HepG2 (cell line): ENCODE measurements at regions not wholly inside any gene's neighbourhood (a gene's known extent, or its start where the extent isn't known, plus 50 kb on each side); places are given as distances from the start of the nearest gene placed in this dataset.

Experiments
- ATAC-seq: fragments of 200-7000 bp; cut with Tn5 transposase; 3 replicates; pipeline ENCODE4 v1.9.1; 2020; ENCODE audit warnings: mild to moderate bottlenecking, moderate library complexity
- BruUV-seq: library from RNA; stranded (reverse); fragments of 400-500 nt; replicated peaks from 2 replicates; lab custom pipeline; 2021; lab: Mats Ljungman, UMichigan
- CTCF ChIA-PET: fragments of 300-600 bp; formaldehyde crosslinking; extraction: SDS; loops from one replicate; lab custom pipeline; 2021; ENCODE audit warnings: low total read pairs, inconsistent platforms, low intra/inter-chr PET ratio; lab: Yijun Ruan, JAX
- POLR2A ChIA-PET: fragments of 350-600 bp; sonication (Branson Sonifier 250); formaldehyde crosslinking; loops from one replicate; lab custom pipeline; 2020; ENCODE audit warnings: antibody characterized with exemption, inconsistent platforms; lab: Yijun Ruan, JAX
- DNase-seq: peaks from one replicate; pipeline ENCODE4 v3.0.0-alpha.2; 2015; ENCODE audit warnings: low spot score
- FAIRE-seq: peaks from 3 replicates; lab custom pipeline; 2011; peaks lifted over from hg19 to GRCh38; lab: Jason Lieb, UNC
- H2AFZ ChIP-seq: one replicate; pipeline ENCODE4 v1.6.1; 2011; ENCODE audit warnings: low read length, inconsistent platforms
- H3K27ac ChIP-seq: fragments of 300-600 bp; 3 replicates; pipeline ENCODE4 v1.8.0; 2011; ENCODE audit warnings: mixed run types, mild to moderate bottlenecking, mixed read lengths, low read length, inconsistent platforms; ENCODE audit not compliant: insufficient read depth; ENCODE audit errors: extremely low read length
- H3K27me3 ChIP-seq, 2 experiments: fragments of 200-600 bp in 1 of 2; 2 replicates in 1 of 2; 3 replicates in 1 of 2; pipeline versions ENCODE4 v1.6.0 to v1.8.0; 2011; ENCODE audit warnings: low read length in 2 of 2, mild to moderate bottlenecking in 2 of 2, moderate library complexity in 2 of 2, inconsistent platforms in 1 of 2; ENCODE audit not compliant: insufficient read depth in 2 of 2, control insufficient read depth in 1 of 2
- H3K36me3 ChIP-seq, 2 experiments: fragments of 200-600 bp in 1 of 2; replicated peaks in 1 of 2; 2 replicates in 1 of 2; 3 replicates in 1 of 2; pipeline versions ENCODE4 v1.5.1 to v1.8.0; 2011; ENCODE audit warnings: low read length in 2 of 2, inconsistent platforms in 1 of 2; ENCODE audit not compliant: insufficient read depth in 2 of 2, control insufficient read depth in 1 of 2
- H3K4me1 ChIP-seq: 2 replicates; pipeline ENCODE4 v1.5.1; 2012; ENCODE audit warnings: low read length, inconsistent platforms; ENCODE audit not compliant: insufficient read depth
- H3K4me2 ChIP-seq: 2 replicates; pipeline ENCODE4 v1.6.0; 2011; ENCODE audit warnings: low read depth, low read length, inconsistent platforms
- H3K4me3 ChIP-seq, 3 experiments: fragments of 200-600 bp in 1 of 3; sonication (generic), shearing (Covaris generic) in 1 of 3; replicated peaks in 1 of 3; 2 replicates each; pipeline ENCODE4 v1.5.1; 2011 to 2016; ENCODE audit warnings: low read length in 3 of 3, inconsistent platforms in 2 of 3, low read depth in 2 of 3, mild to moderate bottlenecking in 2 of 3, control low read depth in 1 of 3, mixed read lengths in 1 of 3; ENCODE audit not compliant: insufficient read depth in 1 of 3
- H3K79me2 ChIP-seq: one replicate; pipeline ENCODE4 v1.6.1; 2011; ENCODE audit warnings: low read length, inconsistent platforms; ENCODE audit not compliant: insufficient read depth
- H3K9ac ChIP-seq: 2 replicates; pipeline ENCODE4 v1.6.0; 2011; ENCODE audit warnings: mild to moderate bottlenecking, low read depth, low read length, inconsistent platforms; ENCODE audit not compliant: insufficient read depth
- H3K9me3 ChIP-seq: 2 replicates; pipeline ENCODE4 v1.5.1; 2012; ENCODE audit warnings: mild to moderate bottlenecking, low read length
- H4K20me1 ChIP-seq: 2 replicates; pipeline ENCODE4 v1.6.0; 2011; ENCODE audit warnings: inconsistent platforms, mild to moderate bottlenecking, low read length, moderate library complexity; ENCODE audit not compliant: insufficient read depth
- AHDC1 ChIP-seq: sonication (generic); formaldehyde crosslinking; IDR thresholded peaks from 2 replicates; pipeline ENCODE4 v1.5.1; 2020; ENCODE audit warnings: mild to moderate bottlenecking, missing genetic modification reagents, borderline replicate concordance
- EP300 ChIP-seq, 3 experiments: sonication (generic) in 1 of 3; formaldehyde crosslinking in 1 of 3; IDR thresholded peaks; 2 replicates each; pipeline versions ENCODE4 v1.5.1 to v1.6.1; 2011 to 2020; ENCODE audit warnings: low read depth in 2 of 3, low read length in 2 of 3, borderline replicate concordance in 1 of 3, improper control_type of control experiment in 1 of 3, mild to moderate bottlenecking in 1 of 3, missing genetic modification reagents in 1 of 3, moderate library complexity in 1 of 3
- GMEB2 ChIP-seq: IDR thresholded peaks from 2 replicates; pipeline ENCODE4 v1.6.1; 2016; ENCODE audit warnings: missing biosample characterization, missing genetic modification reagents, low read depth
- MBD4 ChIP-seq: IDR thresholded peaks from 2 replicates; pipeline ENCODE4 v1.6.1; 2012; ENCODE audit warnings: low read length, inconsistent platforms, borderline replicate concordance
- SMAD9 ChIP-seq: sonication (generic); formaldehyde crosslinking; IDR thresholded peaks from 2 replicates; pipeline ENCODE4 v1.5.1; 2020; ENCODE audit warnings: mild to moderate bottlenecking, missing genetic modification reagents
- SSRP1 ChIP-seq: IDR thresholded peaks from 2 replicates; pipeline ENCODE4 v1.6.1; 2016; ENCODE audit warnings: control low read depth
- ZNF746 ChIP-seq: sonication (generic); formaldehyde crosslinking; IDR thresholded peaks from 2 replicates; pipeline ENCODE4 v1.8.0; 2022; ENCODE audit warnings: mild to moderate bottlenecking, missing genetic modification reagents
- WGBS: methylation state at CpG from one replicate; pipeline ENCODE4 v1.1.6; 2017; ENCODE audit warnings: low lambda C conversion rate; 5-methylcytosine and 5-hydroxymethylcytosine counted together
- in situ Hi-C: cut with HindIII; loops from 2 replicates; pipeline ENCODE4 v1.10.0; 2017; ENCODE audit warnings: low pct_unique_long_range_greater_than_20kb; ENCODE audit not compliant: extremely low pct_ligation_motif_present
- intact Hi-C: fragments of 100-400 bp; cut with micrococcal nuclease; formaldehyde crosslinking; loops from one replicate; pipeline ENCODE4 v1.10.0; 2022; ENCODE audit not compliant: unreplicated experiment

- no peaks in the 10 kb centered on the region for H3K27me3 ChIP-seq
- no peak overlapping the region for H3K27ac ChIP-seq
- intact Hi-C loops = no loop called here
- no peak for ATAC-seq
- FAIRE-seq = no peak
- H3K4me3 ChIP-seq = no peak overlapping the region
- H3K9ac ChIP-seq = no peak overlapping the region
- CTCF ChIA-PET = no interaction called here
- BruUV-seq = no TSS peak
- no peak overlapping the region for H3K4me2 ChIP-seq
- no peaks in the 10 kb centered on the region for H4K20me1 ChIP-seq
- H2AFZ ChIP-seq = no peak overlapping the region
- DNase-seq = no peak
- H3K79me2 ChIP-seq = no peaks in the 10 kb centered on the region
- no peaks in the 10 kb centered on the region for H3K4me1 ChIP-seq
- no peaks in the 10 kb centered on the region for H3K9me3 ChIP-seq
- in situ Hi-C loops = no loop called here
- H3K36me3 ChIP-seq = no peaks in the 10 kb centered on the region
- no peak for TF ChIP-seq GMEB2
- no peak for TF ChIP-seq ZNF746 (CRISPR knock-in tag)
- TF ChIP-seq AHDC1 (CRISPR knock-in tag) = no peak
- TF ChIP-seq SSRP1 = no peak
- TF ChIP-seq EP300 (IDR thresholded peaks at IDR 0.05; ENCODE audit: low read depth in 2 of 2, low read length in 2 of 2) = no peak
- no peak for TF ChIP-seq EP300 (CRISPR knock-in tag; IDR thresholded peaks at IDR 0.05; ENCODE audit: borderline replicate concordance)
- no peak for TF ChIP-seq SMAD9 (CRISPR knock-in tag)
- TF ChIP-seq MBD4 = no peak
- TF ChIP-seq, all 625 proteins: peak for 0
- 14% methylated on average over 3 of the region's 3 CpGs for WGBS
- POLR2A ChIA-PET = no interaction called here
These were observed 55.3 kb upstream of the CHST9 start for GRCh38 chr18:27240383-27240782.
